ENCODE measurements at regions not wholly inside any gene's neighbourhood (a gene's known extent, or its start where the extent isn't known, plus 50 kb on each side); places are given as distances from the start of the nearest gene placed in this dataset.

DNA sequence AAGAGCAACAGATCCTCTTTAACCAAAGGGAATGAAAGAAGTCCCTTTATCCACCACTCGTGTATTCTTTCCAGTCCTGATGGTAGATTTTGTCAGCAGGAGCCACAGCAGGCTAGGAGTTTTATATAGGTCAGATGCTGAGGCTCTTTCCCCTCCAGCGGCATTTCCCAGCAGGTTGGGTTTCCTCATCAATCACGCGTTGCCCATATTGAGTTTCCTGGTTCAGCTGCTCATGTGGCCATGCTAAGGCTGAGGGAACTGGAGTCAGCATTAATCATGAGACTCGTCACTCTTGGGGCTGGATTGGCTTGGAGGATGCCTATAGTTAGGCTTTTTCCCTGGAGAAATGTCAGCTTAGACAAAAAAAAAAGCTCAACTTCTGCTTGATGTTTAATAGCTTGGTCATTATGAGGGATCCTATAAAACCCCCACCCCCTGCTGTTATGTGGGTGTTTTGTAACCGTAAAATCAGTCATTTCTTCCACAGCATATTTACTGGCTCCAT, 193.4 kb upstream of the GAS1 start:
- Mint-ChIP-seq H3K4me3 (no peak overlapping the region), H3K36me3 (ENCODE audit: low read depth) (no peaks in the 10 kb centered on the region), H3K9me3 (no peaks in the 10 kb centered on the region), H3K4me1 (peaks cover 7% of the 10 kb centered on the region; the same call in 2 of the 3 replicates), H3K27me3 (ENCODE audit: insufficient read depth, low read depth, poor library complexity) (no peaks in the 10 kb centered on the region), H3K27ac (no peak overlapping the region)
- ATAC-seq (no peak), DNase-seq (ENCODE audit: low spot score) (no peak)
- Histone ChIP-seq H3K79me2 (replicated peaks; ENCODE audit: insufficient read depth) (no peaks in the 10 kb centered on the region), H3F3A (replicated peaks; ENCODE audit: low read depth) (no peaks in the 10 kb centered on the region), H3K4me3 (no peak overlapping the region), H4K20me1 (replicated peaks; ENCODE audit: insufficient read depth) (no peaks in the 10 kb centered on the region), H3K27ac (ENCODE audit: low read depth) (no peak overlapping the region), H3K9me2 (ENCODE audit: insufficient read depth) (0 out of 2 replicates have a peak, but pooled peaks cover 3% of the 10 kb centered on the region), H3K4me1 (ENCODE audit: insufficient read depth) (no peaks in the 10 kb centered on the region), H3K36me3 (ENCODE audit: insufficient read depth) (no peaks in the 10 kb centered on the region), H2AFZ (no peak overlapping the region), H3K27me3 (ENCODE audit: insufficient read depth) (no peaks in the 10 kb centered on the region), H3K4me2 (no peak overlapping the region)
- TF ChIP-seq STAT1 (IDR thresholded peaks at IDR 0.05; ENCODE audit: unreplicated experiment): no peak
- no peak for TF ChIP-seq EZH2phosphoT487 (IDR thresholded peaks at IDR 0.05; ENCODE audit: unreplicated experiment)
- TF ChIP-seq CTCF (conservative IDR thresholded peaks at IDR 0.05; ENCODE audit: low read depth in 2 of 2): no peak
- TF ChIP-seq ZNF331 (CRISPR knock-in tag; IDR thresholded peaks at IDR 0.05; ENCODE audit: low read depth): no peak
- no peak for TF ChIP-seq NANOG (IDR thresholded peaks at IDR 0.05; ENCODE audit: borderline replicate concordance)
- TF ChIP-seq CREB1 (CRISPR knock-in tag; IDR thresholded peaks at IDR 0.05; ENCODE audit: low read depth): no peak
- TF ChIP-seq JUNB (IDR thresholded peaks at IDR 0.05; ENCODE audit: unreplicated experiment): no peak
- TF ChIP-seq ETS1 (IDR thresholded peaks at IDR 0.05): no peak
- TF ChIP-seq ZNF114 (CRISPR knock-in tag; IDR thresholded peaks at IDR 0.05): no peak
- TF ChIP-seq ZNF462 (CRISPR knock-in tag; IDR thresholded peaks at IDR 0.05): no peak
- TF ChIP-seq POLR2AphosphoS5 (IDR thresholded peaks at IDR 0.05; ENCODE audit: low read depth): no peak
- TF ChIP-seq EZH2 (IDR thresholded peaks at IDR 0.05; ENCODE audit: low read depth, unreplicated experiment): no peak
- TF ChIP-seq REST (IDR thresholded peaks at IDR 0.05; ENCODE audit: unreplicated experiment): no peak
